ENCODE measurements at regions not wholly inside any gene's neighbourhood (a gene's known extent, or its start where the extent isn't known, plus 50 kb on each side); places are given as distances from the start of the nearest gene placed in this dataset.

DNA sequence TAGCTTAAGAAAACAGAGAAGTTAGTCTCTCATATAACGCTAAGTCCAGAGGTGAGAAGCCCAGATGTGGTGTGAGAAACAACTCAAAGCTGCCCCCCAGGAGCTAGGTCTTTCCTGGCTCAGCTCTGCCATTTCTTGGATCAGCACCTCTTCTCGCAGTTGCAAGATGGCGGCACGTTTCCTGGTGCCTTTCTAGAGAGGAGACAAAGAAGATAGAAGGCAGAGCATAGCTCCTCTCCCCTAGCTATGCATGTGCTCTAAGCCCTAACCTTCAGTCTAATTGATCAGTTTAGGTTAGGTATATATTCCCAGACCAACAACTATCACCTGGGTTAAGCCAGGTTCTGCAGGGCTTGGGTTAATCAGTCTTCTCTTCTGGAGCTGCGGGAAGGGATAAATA lies 119.5 kb upstream of the RAB12 start:
- TF ChIP-seq, protein P1, sequence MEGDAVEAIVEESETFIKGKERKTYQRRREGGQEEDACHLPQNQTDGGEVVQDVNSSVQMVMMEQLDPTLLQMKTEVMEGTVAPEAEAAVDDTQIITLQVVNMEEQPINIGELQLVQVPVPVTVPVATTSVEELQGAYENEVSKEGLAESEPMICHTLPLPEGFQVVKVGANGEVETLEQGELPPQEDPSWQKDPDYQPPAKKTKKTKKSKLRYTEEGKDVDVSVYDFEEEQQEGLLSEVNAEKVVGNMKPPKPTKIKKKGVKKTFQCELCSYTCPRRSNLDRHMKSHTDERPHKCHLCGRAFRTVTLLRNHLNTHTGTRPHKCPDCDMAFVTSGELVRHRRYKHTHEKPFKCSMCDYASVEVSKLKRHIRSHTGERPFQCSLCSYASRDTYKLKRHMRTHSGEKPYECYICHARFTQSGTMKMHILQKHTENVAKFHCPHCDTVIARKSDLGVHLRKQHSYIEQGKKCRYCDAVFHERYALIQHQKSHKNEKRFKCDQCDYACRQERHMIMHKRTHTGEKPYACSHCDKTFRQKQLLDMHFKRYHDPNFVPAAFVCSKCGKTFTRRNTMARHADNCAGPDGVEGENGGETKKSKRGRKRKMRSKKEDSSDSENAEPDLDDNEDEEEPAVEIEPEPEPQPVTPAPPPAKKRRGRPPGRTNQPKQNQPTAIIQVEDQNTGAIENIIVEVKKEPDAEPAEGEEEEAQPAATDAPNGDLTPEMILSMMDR (IDR thresholded peaks at IDR 0.05; ENCODE audit: insufficient read depth, low read length, poor library complexity, severe bottlenecking) = no peak
- H3K27me3 ChIP-seq (replicated peaks; ENCODE audit: control insufficient read depth, insufficient read depth, low read length) = no peaks in the 10 kb centered on the region; the same call in 1 of the 2 replicates
- no peak for DNase-seq (ENCODE audit: extremely low read depth, insufficient read length)
- H3K36me3 ChIP-seq (ENCODE audit: control insufficient read depth, insufficient read depth, low read length) = no peaks in the 10 kb centered on the region
- no peak overlapping the region for H3K4me3 ChIP-seq (replicated peaks; ENCODE audit: low read depth, low read length)

DNA sequence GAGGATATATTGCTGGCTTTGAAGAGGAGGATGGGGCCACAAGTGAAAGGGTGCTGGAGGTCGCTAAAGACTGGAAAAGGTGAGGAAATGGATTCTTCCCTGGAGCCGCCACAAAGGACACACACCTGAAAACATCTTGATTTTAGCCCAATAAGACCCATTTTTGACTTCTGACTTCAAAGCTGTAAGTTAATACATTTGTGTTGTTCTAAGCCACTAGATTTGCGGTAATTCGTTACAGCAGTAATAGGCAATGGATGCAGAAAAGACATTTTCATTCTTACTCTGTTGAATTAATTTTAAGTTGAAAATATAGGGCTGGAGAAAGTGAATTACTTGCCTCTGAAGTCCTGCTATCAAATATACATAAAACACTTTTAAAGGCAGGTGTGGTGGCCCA lies 117.7 kb upstream of the RAB12 start:
- Histone ChIP-seq H3K27me3 (replicated peaks; ENCODE audit: control insufficient read depth, insufficient read depth, low read length) (no peaks in the 10 kb centered on the region; the same call in 1 of the 2 replicates), H3K4me3 (replicated peaks; ENCODE audit: low read depth, low read length) (no peak overlapping the region), H3K36me3 (ENCODE audit: control insufficient read depth, insufficient read depth, low read length) (no peaks in the 10 kb centered on the region)
- TF ChIP-seq, protein P1 (IDR thresholded peaks at IDR 0.05; ENCODE audit: insufficient read depth, low read length, poor library complexity, severe bottlenecking) = no peak
- no peak for DNase-seq (ENCODE audit: extremely low read depth, insufficient read length)

DNA sequence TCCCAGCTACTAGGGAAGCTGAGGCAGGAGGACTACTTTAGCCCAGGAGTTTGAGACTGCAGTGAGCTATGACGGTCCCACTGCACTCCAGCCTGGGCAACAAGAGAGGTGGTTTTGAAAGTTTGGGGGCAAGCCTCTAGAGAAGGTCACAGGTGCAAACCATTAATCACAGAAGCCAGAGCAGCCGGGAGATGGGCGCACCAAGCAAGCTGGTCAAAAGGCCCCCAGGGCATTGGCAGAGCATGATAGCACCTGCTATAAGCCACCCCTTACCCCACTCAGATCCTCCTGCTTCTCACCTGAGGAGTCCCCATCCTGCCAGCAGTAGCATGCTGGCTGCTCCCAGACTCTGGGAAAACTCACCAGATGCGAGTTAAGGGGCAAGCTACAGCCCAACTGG lies 116.1 kb upstream of the RAB12 start:
- H3K27me3 ChIP-seq (replicated peaks; ENCODE audit: control insufficient read depth, insufficient read depth, low read length) = no peaks in the 10 kb centered on the region; the same call in 1 of the 2 replicates

DNA sequence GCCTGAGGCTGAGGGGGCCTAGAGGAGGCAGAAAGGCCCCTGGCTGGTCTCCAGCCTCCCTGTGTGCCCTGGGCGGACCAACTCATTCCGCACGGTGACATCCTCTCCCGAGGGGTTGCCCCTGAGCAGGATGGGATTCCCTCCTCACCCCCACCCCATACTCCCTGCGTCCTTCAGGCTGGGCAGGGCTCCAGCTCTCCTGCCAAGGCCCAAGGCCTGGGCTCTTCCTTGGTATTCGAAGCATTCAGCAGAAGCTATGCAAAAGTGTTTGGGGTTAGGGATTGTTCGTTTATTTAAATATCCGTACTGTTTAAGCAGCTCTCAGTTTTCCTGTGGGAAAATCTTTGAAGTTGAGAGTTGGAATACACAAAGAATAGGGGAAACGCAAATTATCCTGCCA lies 113.1 kb upstream of the RAB12 start:
- no peak for DNase-seq (ENCODE audit: extremely low read depth, insufficient read length)
- H3K4me3 ChIP-seq (replicated peaks; ENCODE audit: low read depth, low read length) = no peak overlapping the region
- H3K36me3 ChIP-seq (ENCODE audit: control insufficient read depth, insufficient read depth, low read length) = no peaks in the 10 kb centered on the region
- H3K27me3 ChIP-seq (replicated peaks; ENCODE audit: control insufficient read depth, insufficient read depth, low read length) = no peaks in the 10 kb centered on the region; the same call in 1 of the 2 replicates
- TF ChIP-seq, protein P1 (IDR thresholded peaks at IDR 0.05; ENCODE audit: insufficient read depth, low read length, poor library complexity, severe bottlenecking) = no peak

More for the DNA sequence above, 116.1 kb upstream of the RAB12 start:
- no peak for DNase-seq (ENCODE audit: extremely low read depth, insufficient read length)
- Histone ChIP-seq H3K36me3 (ENCODE audit: control insufficient read depth, insufficient read depth, low read length) (no peaks in the 10 kb centered on the region), H3K4me3 (replicated peaks; ENCODE audit: low read depth, low read length) (no peak overlapping the region)
- TF ChIP-seq, protein P1 (IDR thresholded peaks at IDR 0.05; ENCODE audit: insufficient read depth, low read length, poor library complexity, severe bottlenecking) = no peak

DNA sequence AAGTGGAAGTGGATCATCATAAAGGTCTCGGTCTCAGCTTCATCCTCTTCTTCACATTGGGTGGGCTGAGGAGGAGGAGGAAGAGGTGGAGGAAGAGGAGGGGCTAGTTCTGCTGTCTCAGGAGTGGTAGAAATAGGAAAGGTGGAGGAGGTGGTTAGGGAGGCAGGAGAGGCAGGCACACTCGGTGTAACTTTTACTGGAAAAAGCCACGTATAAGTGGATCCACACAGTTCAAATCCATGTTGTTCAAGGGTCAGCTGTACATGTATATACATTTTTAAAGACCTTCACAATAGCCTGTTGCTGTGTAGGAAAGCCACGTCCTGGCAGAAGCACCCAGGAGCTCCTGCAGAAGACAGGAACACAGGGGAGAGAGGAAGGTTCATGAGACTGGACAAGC lies 110.3 kb upstream of the RAB12 start:
- TF ChIP-seq, protein P1 (IDR thresholded peaks at IDR 0.05; ENCODE audit: insufficient read depth, low read length, poor library complexity, severe bottlenecking) = no peak
- no peak for DNase-seq (ENCODE audit: extremely low read depth, insufficient read length)
- Histone ChIP-seq H3K27me3 (replicated peaks; ENCODE audit: control insufficient read depth, insufficient read depth, low read length) (no peaks in the 10 kb centered on the region; the same call in 1 of the 2 replicates), H3K36me3 (ENCODE audit: control insufficient read depth, insufficient read depth, low read length) (no peaks in the 10 kb centered on the region), H3K4me3 (replicated peaks; ENCODE audit: low read depth, low read length) (no peak overlapping the region)
